ENCODE measurements at regions not wholly inside any gene's neighbourhood (a gene's known extent, or its start where the extent isn't known, plus 50 kb on each side); places are given as distances from the start of the nearest gene placed in this dataset.

- H3K4me1 Mint-ChIP-seq = no peaks in the 10 kb centered on the region
- Histone ChIP-seq H4K20me1 (ENCODE audit: insufficient read depth, low read length) (no peaks in the 10 kb centered on the region), H3K4me2 (replicated peaks; ENCODE audit: extremely low read depth, low read length, poor library complexity, severe bottlenecking) (no peak overlapping the region), H2AFZ (ENCODE audit: insufficient read depth, low read depth, low read length, poor library complexity, severe bottlenecking) (no peak overlapping the region), H3K9me3 (replicated peaks in 1 of 2; ENCODE audit: control insufficient read depth in 1 of 2, insufficient read depth in 1 of 2, low read length in 2 of 2) (no peaks in the 10 kb centered on the region), H3K4me3 (replicated peaks in 1 of 3; ENCODE audit: low read depth in 2 of 3, low read length in 3 of 3) (no peak overlapping the region), H3K9ac (ENCODE audit: insufficient read depth, low read length, poor library complexity, severe bottlenecking) (no peak overlapping the region), H3K79me2 (ENCODE audit: insufficient read depth, low read length) (no peaks in the 10 kb centered on the region), H3K27ac (ENCODE audit: low read depth in 1 of 2, low read length in 2 of 2) (no peak overlapping the region), H3K36me3 (replicated peaks in 1 of 2; ENCODE audit: control insufficient read depth in 1 of 2, insufficient read depth in 2 of 2, low read length in 2 of 2) (no peaks in the 10 kb centered on the region), H3K27me3 (ENCODE audit: control insufficient read depth in 2 of 2, insufficient read depth in 2 of 2, low read length in 2 of 2) (no peaks in the 10 kb centered on the region), H3K4me1 (ENCODE audit: control insufficient read depth in 1 of 2, insufficient read depth in 2 of 2, low read length in 2 of 2) (no peaks in the 10 kb centered on the region)
- H3K27me3 Mint-ChIP-seq (ENCODE audit: low read depth in 3 of 3) = peaks cover 3 to 14% (median 11%) of the 10 kb centered on the region in 3 donors
- intact Hi-C loops (cut with micrococcal nuclease) = no loop called here
- H3K36me3 Mint-ChIP-seq = no peaks in the 10 kb centered on the region
- no peak for DNase-seq
- TF ChIP-seq, protein P1, sequence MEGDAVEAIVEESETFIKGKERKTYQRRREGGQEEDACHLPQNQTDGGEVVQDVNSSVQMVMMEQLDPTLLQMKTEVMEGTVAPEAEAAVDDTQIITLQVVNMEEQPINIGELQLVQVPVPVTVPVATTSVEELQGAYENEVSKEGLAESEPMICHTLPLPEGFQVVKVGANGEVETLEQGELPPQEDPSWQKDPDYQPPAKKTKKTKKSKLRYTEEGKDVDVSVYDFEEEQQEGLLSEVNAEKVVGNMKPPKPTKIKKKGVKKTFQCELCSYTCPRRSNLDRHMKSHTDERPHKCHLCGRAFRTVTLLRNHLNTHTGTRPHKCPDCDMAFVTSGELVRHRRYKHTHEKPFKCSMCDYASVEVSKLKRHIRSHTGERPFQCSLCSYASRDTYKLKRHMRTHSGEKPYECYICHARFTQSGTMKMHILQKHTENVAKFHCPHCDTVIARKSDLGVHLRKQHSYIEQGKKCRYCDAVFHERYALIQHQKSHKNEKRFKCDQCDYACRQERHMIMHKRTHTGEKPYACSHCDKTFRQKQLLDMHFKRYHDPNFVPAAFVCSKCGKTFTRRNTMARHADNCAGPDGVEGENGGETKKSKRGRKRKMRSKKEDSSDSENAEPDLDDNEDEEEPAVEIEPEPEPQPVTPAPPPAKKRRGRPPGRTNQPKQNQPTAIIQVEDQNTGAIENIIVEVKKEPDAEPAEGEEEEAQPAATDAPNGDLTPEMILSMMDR (IDR thresholded peaks at IDR 0.05) = no peak
- no peak overlapping the region for H3K4me3 Mint-ChIP-seq
- no CpG with 5 or more reads among the region's 4 CpGs for WGBS (ENCODE audit: insufficient coverage)
- H3K9me3 Mint-ChIP-seq = peaks cover 0 to 6% (median 0%) of the 10 kb centered on the region in 7 donors
- no peak overlapping the region for H3K27ac Mint-ChIP-seq
These were observed 282.0 kb upstream of the SIX2 start for GRCh38 chr2:45291296-45291701.

DNA sequence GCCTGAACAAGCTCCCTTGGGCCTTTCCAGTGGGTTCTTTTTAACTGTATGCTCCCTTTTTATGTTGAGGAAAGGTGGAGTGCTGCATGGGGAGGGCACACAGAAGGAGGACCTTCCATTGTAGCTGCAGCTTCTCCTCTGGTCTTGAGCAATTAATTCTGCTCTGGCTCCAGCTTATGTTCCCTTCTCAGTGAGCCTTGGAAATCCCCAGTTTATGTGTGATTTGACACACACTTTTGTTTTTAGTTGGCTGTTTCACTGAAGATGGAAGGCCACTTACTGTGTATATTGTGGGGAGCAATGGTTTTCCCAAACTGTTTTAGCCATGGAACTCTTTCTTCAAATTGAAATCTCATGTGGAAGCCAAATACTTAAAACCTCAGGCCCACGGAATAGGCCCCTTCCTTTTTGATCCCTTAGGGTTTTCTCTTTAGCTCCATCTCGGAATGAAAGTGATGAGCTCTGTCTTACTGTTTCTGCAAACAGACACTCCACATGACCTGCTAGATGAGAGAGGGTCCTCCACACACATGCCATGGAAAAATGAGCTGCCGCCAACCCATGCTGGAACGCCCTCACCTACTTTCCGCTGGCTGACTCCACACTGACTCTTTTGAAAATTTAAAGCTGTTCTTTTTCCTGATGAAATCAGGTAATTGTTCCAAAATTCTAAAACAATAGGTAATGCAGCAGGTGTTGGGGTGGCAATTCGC, 280.9 kb upstream of the SIX2 start:
- no peak for DNase-seq
- TF ChIP-seq, protein P1 (IDR thresholded peaks at IDR 0.05) = no peak
- H3K27me3 Mint-ChIP-seq (ENCODE audit: low read depth in 3 of 3) = peaks cover 3 to 12% (median 10%) of the 10 kb centered on the region in 3 donors
- no peaks in the 10 kb centered on the region for H3K4me1 ChIP-seq (ENCODE audit: control insufficient read depth in 1 of 2, insufficient read depth in 2 of 2, low read length in 2 of 2)
- no peak overlapping the region for H3K4me3 ChIP-seq (replicated peaks in 1 of 3; ENCODE audit: low read depth in 2 of 3, low read length in 3 of 3)
- H3K27me3 ChIP-seq (ENCODE audit: control insufficient read depth in 2 of 2, insufficient read depth in 2 of 2, low read length in 2 of 2) = no peaks in the 10 kb centered on the region
- H4K20me1 ChIP-seq (ENCODE audit: insufficient read depth, low read length) = no peaks in the 10 kb centered on the region
- no peak overlapping the region for H2AFZ ChIP-seq (ENCODE audit: insufficient read depth, low read depth, low read length, poor library complexity, severe bottlenecking)
- H3K9ac ChIP-seq (ENCODE audit: insufficient read depth, low read length, poor library complexity, severe bottlenecking) = no peak overlapping the region
- no peak overlapping the region for H3K4me3 Mint-ChIP-seq
- no peaks in the 10 kb centered on the region for H3K36me3 Mint-ChIP-seq
- intact Hi-C loops (cut with micrococcal nuclease) = no loop called here
- no peak overlapping the region for H3K27ac ChIP-seq (ENCODE audit: low read depth in 1 of 2, low read length in 2 of 2)
- peaks cover 0 to 6% (median 0%) of the 10 kb centered on the region in 7 donors for H3K9me3 Mint-ChIP-seq
- 96% methylated on average over 4 of the region's 6 CpGs for WGBS (ENCODE audit: insufficient coverage)
- no peak overlapping the region for H3K27ac Mint-ChIP-seq
- H3K9me3 ChIP-seq (replicated peaks in 1 of 2; ENCODE audit: control insufficient read depth in 1 of 2, insufficient read depth in 1 of 2, low read length in 2 of 2) = no peaks in the 10 kb centered on the region
- H3K79me2 ChIP-seq (ENCODE audit: insufficient read depth, low read length) = no peaks in the 10 kb centered on the region
- no peaks in the 10 kb centered on the region for H3K4me1 Mint-ChIP-seq
- no peak overlapping the region for H3K4me2 ChIP-seq (replicated peaks; ENCODE audit: extremely low read depth, low read length, poor library complexity, severe bottlenecking)
- H3K36me3 ChIP-seq (replicated peaks in 1 of 2; ENCODE audit: control insufficient read depth in 1 of 2, insufficient read depth in 2 of 2, low read length in 2 of 2) = no peaks in the 10 kb centered on the region

All from CD14-positive monocyte (primary cell).